Pulmonary artery endothelial cell (primary cell): ENCODE measurements at regions not wholly inside any gene's neighbourhood (a gene's known extent, or its start where the extent isn't known, plus 50 kb on each side); places are given as distances from the start of the nearest gene placed in this dataset.
"Not testable (repeated sequence)": the region's sequence is repeated elsewhere in the genome, so short reads cannot be mapped to it uniquely, and the experiment has no call there.

Experiments
- DNase-seq: peaks from one replicate; pipeline ENCODE4 v3.0.0-alpha.2; 2011; ENCODE audit warnings: low read depth, low spot score

DNA sequence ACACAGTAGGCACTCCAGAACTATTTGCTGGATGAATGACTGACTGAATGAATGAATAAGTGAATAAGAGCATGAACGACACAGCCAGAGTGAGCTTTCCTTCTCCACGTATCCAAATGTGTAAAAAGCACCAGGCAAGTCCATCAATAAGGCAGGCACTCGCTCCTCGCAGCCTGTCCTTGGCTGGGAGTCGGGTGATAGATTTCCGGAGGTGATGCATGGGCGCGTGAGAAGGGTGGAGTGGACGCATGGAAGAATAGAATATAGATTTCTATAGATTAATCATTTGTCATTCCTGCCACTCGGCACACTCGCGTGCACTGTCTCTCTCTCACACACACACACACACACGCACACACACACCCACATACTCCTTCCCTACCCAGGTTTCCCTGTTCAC is 164.3 kb upstream of the ZC3H12A start:
- no peak for DNase-seq

- DNase-seq, result no peak
Observed at GRCh38 chr1:37315371-37315846, 159.0 kb upstream of the ZC3H12A start.

GRCh38 chr1:37317870-37318467 is 156.4 kb upstream of the ZC3H12A start:
- DNase-seq, result no peak

- no peak for DNase-seq
Observed at GRCh38 chr1:37318490-37318889, 155.9 kb upstream of the ZC3H12A start.

DNA sequence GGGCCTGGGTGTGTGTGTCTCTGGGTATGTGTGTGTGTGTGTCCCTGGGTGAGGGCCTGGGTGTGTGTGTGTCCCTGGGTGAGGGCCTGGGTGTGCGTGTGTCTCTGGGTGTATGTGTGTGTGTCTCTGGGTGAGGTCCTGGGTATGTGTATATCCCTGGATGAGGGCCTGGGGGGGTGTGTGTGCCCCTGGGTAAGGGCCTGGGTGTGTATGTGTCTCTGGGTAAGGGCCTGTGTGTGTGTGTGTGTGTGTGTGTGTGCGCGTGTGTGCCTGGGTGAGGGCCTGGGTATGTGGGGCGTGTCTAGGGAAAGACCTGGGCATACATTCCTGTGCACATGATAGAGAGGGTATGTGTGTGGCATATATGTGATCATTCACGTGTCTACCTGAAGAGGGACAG is 155.1 kb upstream of the ZC3H12A start:
- DNase-seq, result no peak

DNA sequence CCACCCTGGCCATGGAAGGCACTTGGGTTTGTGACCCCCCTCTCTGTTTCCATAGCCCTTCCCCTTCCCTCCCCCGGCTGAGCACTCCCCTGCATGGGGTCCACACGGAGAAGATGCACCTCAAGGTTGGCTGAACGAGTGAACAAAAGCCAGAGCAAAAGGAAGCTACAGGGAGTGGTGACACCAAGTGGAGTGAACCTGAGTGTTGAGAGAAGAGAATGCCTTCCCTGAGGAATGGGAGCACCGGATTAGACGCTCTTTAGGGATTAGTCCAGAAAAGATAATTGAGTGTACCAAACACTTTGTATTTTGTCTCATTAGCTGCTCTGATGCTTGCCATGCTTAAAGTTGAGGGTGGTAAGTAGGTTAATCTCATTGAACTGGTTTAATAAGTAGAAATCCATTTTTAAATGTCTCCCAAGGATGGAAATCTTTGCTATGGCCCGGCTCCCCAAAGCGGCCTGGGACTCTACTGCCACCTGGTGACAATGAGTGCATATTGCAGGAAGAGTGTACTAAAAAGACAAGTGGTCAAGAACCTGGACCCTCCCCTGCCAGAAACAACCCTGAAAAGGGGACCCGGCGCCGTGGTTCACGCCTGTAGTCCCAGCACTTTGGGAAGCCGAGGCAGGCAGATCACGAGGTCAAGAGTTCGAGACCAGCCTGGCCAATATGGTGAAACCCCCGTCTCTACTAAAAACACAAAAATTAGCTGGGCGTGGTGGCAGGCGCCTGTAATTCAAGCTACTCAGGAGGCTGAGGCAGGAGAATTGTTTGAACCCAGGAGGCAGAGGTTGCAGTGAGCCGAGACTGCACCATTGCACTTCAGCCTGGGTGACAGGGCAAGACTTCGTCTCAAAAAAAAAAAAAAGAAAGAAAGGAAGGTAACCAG is 150.6 kb upstream of the ZC3H12A start:
- DNase-seq, result no peak

DNA sequence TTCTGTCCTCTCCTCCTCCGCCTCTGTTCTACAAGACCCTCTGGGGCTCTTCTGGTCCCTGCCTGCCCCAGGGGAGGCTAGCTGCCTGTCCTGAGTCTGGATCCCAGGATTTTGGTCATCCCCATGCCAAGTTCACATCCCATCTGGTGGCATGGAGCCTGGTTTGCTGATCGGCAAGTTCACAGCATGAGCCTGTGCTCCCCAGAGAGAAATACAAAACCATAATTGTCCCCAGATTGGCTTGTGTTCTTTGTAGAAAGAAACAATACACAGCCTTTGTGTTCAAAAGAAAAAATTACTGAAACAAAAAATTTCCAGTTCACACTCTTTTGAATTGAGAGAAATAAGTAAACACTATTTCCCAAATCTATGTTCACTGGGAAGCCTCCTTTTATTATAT is 149.4 kb upstream of the ZC3H12A start:
- no peak for DNase-seq

DNA sequence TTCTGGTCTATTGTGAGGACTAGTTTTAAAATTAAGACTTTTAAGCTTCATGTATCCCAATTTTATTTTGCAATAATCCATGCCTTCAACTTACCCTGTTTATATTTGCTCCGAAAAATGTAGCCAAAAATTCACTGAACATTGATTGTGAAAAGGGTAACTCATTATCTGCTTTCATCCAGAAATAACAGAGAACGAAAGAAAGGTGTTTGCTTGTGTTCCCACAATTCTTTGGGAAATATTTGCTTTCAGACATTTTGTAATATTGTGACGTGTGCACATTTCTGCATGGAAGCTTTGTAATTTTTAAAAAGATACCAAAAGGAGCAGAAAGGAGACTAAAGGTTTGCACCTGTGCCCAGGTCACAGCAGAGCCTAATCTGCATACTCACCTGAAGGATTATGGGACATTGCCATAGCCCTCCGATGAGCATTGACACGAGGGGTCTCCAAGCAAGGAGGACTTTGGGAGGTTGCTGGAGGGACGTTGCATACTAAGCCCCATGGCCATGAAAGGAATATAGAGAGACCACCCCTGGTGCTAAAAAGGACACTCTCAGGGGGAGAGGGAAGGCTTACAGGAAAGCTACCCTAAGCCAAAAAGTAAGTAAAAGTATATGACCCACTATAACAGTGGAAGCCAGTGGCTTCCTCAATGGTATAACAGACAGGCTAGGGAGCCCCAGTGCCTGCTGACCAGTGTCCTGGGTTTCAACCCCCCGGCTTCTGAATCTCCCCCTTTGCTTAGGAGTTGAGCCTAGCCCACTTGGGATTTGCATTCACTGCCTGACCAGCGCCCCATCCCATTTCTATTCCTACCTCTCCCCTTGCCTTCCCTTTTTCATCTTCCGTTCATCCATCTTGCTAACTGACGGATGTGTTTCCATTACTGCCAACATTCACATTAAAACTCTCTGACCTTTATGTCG is 148.6 kb upstream of the ZC3H12A start:
- DNase-seq, result no peak

- DNase-seq, result no peak
Observed at GRCh38 chr1:37332126-37332525, 142.3 kb upstream of the ZC3H12A start.

DNA sequence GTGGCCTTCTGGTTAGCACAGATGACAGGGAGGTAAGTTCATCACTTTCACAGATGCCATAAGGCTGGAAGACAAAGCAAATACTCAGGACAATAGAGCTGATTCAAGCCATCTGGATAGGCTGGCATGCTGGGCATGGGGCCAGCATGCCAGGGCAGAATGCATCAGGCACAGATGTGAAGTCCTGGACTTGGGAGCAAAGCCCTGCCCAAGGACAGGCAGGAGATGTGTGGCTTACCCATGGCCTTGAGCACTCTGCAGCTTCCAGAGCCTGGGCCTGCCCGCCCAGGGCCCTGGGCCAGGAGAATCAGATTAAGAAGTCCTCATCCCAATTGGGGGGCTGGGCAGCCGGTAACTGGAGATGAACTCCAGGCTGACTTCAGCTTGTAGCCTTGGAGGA is 135.7 kb upstream of the ZC3H12A start:
- DNase-seq, result no peak

- DNase-seq, result no peak
Observed at GRCh38 chr1:37342736-37343135, 131.6 kb upstream of the ZC3H12A start.

- no peak for DNase-seq
Observed at GRCh38 chr1:37347104-37347649, 127.2 kb upstream of the ZC3H12A start.

DNA sequence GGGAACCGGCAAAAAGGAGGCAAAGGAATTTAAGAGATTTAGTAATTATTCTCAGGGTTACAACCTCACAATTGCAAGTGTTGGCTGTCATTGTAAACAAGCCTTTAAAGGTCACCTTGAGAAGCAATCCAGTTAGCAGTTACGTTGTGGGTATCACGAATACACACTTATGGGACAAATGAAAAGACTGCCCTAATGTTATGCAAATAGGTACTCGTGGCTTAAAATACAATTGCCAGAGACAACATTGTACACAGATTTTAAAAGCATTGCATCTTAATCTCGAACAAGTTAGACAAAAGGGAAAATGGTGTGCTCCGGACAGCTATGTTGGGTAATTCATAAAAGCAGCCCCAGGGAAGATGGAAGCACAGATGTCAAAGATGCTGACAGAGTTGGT is 120.5 kb upstream of the ZC3H12A start:
- DNase-seq, result no peak

GRCh38 chr1:37354876-37355650 is 119.3 kb upstream of the ZC3H12A start:
- DNase-seq, result no peak

DNA sequence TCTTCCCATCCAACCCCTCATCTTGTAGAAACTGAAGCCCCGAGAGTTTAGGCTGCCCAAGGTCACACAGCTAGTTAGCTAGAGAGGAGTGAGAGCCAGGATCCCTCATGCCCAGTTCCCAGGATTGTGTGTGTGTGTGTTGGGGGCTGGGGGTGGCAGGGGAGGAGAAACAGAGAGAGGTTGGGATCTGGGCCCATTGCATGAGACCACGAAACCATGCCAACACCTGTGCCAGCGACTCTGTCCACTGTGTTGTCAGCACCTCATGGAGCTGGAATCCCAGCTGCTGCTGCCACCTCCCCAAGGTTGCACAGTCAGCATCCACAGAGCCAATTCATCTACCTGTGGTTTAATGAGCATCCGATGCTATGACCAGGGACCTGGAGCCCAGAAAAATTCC is 115.4 kb upstream of the ZC3H12A start:
- no peak for DNase-seq

GRCh38 chr1:37360011-37360410 is 114.4 kb upstream of the ZC3H12A start:
- DNase-seq, result no peak

GRCh38 chr1:37362594-37363385 is 111.6 kb upstream of the ZC3H12A start:
- DNase-seq, result no peak

- DNase-seq, result no peak
Observed at GRCh38 chr1:37363535-37363934, 110.8 kb upstream of the ZC3H12A start.

GRCh38 chr1:37368665-37369315 is 105.6 kb upstream of the ZC3H12A start:
- DNase-seq, result not testable (repeated sequence)
